ENCODE measurements at regions not wholly inside any gene's neighbourhood (a gene's known extent, or its start where the extent isn't known, plus 50 kb on each side); places are given as distances from the start of the nearest gene placed in this dataset.
A peak's percentile ranks its signal among the peaks of the same experiment; 100 is the strongest.

DNA sequence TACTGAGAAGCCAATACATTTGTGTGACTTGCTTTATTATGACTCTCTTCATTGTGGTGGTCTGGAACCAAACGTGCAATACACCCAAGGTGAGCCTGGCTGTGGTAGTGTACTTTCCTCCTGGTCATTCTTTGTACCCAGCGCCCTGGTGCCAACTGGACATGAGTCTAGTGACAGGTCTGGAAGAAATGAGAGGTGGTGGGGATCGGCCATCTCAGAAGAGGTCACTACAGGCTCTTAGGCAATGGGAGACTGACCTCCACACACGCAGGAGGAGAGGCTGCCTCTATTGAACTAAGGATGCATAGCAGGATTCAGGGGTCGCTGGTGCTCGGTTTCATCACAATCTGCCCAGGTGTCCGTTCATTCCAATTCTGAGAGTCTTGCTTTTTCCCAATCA, 56.4 kb upstream of the RTL6 start:
- peak; percentile 24 for DNase-seq (ENCODE audit: low spot score)

DNA sequence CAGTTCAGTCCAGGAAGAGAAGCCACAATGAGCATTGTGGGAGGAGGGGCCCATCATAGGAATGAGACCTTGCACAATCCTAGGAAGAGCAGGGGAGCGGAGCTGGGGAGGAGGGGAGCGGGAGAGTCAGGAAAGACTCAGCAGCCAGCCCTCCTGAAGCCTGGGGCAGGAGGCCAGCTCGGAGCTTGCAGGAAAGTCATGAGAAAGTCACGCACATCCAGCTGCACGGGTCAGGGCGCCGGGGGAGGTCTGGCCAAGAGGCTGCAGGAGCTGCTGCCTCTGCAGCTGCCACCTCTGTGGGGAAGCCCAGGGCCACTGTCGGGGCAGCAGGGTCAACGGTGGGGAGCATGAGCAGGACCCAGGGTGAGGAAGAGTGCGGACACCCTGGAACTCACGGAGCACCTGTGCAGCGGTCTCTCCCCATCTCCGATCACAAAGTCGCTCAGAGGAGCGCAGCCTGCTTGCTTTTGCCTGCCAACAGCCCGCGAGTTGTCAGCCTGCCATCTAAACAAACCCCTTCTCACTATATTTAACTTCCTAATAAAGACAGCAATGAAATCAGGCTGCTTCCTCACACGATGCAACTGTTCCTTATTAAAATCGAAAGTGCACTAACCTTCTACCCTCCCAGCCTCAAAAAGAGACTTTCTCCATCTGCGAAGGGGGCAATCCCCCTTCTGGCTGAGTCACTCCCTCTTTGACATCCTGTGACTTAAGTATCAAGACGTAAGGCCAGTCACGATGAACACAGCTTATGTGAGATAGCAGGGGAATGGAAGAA, 52.9 kb upstream of the RTL6 start:
- peak; percentile 48 for DNase-seq (ENCODE audit: low spot score)

DNA sequence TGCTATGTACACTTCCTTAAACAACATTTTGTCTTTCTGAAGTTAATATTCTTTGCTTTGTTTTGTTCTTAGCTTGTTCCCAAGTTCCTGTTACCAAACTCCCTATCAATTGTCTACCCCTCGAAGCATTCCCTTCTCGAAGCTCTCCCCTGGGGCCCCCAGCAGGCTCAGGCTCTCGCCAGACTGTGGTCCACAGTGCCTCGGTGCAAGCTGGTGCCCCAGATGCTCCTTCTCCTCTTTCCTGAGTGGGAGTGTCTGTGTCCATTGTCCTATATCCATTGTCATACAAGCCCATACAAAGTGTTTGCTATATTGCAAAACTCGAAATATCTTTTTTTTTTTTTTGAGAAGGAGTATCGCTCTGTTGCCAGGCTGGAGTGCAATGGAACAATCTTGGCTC, 51.7 kb upstream of the RTL6 start:
- peak; percentile 25 for DNase-seq (ENCODE audit: low spot score)

DNA sequence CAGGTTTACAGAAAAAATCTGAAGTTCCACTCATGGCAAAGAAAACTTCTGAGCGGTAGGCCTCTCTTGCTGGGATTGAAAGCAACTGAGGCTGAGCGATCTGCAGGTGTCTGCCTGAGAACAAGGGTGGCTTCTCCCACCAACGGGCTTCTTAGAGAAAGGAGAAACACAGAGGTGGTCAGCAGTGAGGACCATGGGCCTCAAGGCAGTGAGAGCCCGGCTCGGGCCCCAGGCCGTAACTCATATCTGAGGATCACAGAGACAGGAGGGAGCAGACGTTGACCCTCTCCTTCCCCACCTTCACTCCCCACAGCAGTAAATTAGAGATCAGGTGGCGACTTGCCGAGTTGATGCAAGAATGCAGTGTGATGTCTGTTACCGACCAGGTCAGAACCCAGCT, 50.9 kb upstream of the RTL6 start:
- DNase-seq (ENCODE audit: low spot score), result no peak

All from ecto neural progenitor cell (in vitro differentiated cells).